Dendritic cell treated with granulocyte-macrophage colony-stimulating factor and Interleukin-4, amounts not matched to agents 40 ng/mL and 50 ng/mL, for 4 days (primary cell): ENCODE measurements at regions not wholly inside any gene's neighbourhood (a gene's known extent, or its start where the extent isn't known, plus 50 kb on each side); places are given as distances from the start of the nearest gene placed in this dataset.
A peak's percentile ranks its signal among the peaks of the same experiment; 100 is the strongest.

ENCODE experiments used
- H3K27ac Mint-ChIP-seq: one replicate; pipeline ENCODE4 v1.8.0; 2022; ENCODE audit warnings: mild to moderate bottlenecking, mixed read lengths
- H3K27me3 Mint-ChIP-seq: one replicate; pipeline ENCODE4 v1.8.0; 2022; ENCODE audit warnings: mild to moderate bottlenecking, mixed read lengths
- H3K36me3 Mint-ChIP-seq: one replicate; pipeline ENCODE4 v1.8.0; 2022; ENCODE audit warnings: low read depth, mixed read lengths
- H3K4me1 Mint-ChIP-seq: one replicate; pipeline ENCODE4 v1.8.0; 2022; ENCODE audit warnings: low read depth, mixed read lengths
- H3K4me3 Mint-ChIP-seq: one replicate; pipeline ENCODE4 v1.8.0; 2022; ENCODE audit warnings: mild to moderate bottlenecking, moderate library complexity, mixed read lengths
- H3K9me3 Mint-ChIP-seq: one replicate; pipeline ENCODE4 v1.8.0; 2022; ENCODE audit warnings: mixed read lengths
- intact Hi-C: fragments of 100-400 bp; cut with micrococcal nuclease; formaldehyde crosslinking; loops from one replicate; pipeline ENCODE4 v1.15.0; 2022

- H3K4me1 Mint-ChIP-seq, result peaks cover 48% of the 10 kb centered on the region
- peak overlapping the region; percentile 88 for H3K27ac Mint-ChIP-seq
- intact Hi-C loops, result no loop called here
- no peak overlapping the region for H3K4me3 Mint-ChIP-seq
- no peaks in the 10 kb centered on the region for H3K9me3 Mint-ChIP-seq
- peaks cover 6% of the 10 kb centered on the region for H3K27me3 Mint-ChIP-seq
- H3K36me3 Mint-ChIP-seq, result no peaks in the 10 kb centered on the region
These were observed 99.6 kb upstream of the THY1 start for GRCh38 chr11:119522609-119523008.

DNA sequence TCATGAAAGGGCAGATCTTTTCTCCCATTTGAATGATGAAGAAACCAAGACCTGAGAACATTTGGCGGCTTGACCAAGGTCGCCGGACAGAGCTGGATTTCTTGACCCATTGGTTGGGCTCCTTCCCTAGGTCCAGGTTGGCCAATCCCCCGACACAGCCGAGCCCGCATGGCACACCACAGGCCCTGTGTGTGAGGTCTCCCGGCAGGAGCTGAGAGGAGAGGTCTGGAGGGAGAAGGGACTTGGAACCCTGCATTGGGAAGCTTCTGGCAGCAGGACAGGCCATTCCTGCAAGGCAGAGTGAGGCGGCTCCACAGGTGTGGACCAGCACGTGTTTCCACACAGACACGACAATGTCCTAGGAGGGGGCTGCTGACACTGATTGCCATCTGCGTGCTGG is 98.6 kb upstream of the THY1 start:
- peaks cover 8% of the 10 kb centered on the region for H3K27me3 Mint-ChIP-seq

DNA sequence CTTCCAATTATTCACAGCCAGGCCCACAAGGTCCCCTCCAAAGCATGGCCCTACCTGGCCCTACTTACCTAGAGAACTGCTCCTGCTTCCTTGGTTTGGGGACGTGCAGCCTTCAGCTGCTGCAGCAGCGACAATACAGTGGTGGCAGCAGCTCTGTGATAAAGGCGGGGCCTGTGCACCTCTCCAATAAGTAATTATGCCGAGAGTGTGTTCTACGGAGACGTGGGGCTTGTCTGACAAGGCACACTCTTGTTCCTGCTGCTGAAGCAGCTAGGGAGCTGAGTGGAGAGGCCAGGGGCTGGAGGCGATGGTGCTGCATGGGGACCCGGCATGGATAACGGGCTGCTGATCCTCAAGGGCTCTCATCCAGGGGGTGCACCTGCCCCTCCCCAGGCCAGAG is 98.0 kb upstream of the THY1 start:
- Mint-ChIP-seq H3K4me1 (peaks cover 46% of the 10 kb centered on the region), H3K9me3 (no peaks in the 10 kb centered on the region), H3K36me3 (no peaks in the 10 kb centered on the region), H3K27ac (peak overlapping the region; percentile 61), H3K4me3 (no peak overlapping the region), H3K27me3 (peaks cover 9% of the 10 kb centered on the region)
- intact Hi-C loops, result no loop called here

More for the DNA sequence above, 98.6 kb upstream of the THY1 start:
- H3K36me3 Mint-ChIP-seq, result no peaks in the 10 kb centered on the region
- peak overlapping the region; percentile 88 for H3K27ac Mint-ChIP-seq
- no peaks in the 10 kb centered on the region for H3K9me3 Mint-ChIP-seq
- no peak overlapping the region for H3K4me3 Mint-ChIP-seq
- H3K4me1 Mint-ChIP-seq, result peaks cover 44% of the 10 kb centered on the region
- intact Hi-C loops, result no loop called here

DNA sequence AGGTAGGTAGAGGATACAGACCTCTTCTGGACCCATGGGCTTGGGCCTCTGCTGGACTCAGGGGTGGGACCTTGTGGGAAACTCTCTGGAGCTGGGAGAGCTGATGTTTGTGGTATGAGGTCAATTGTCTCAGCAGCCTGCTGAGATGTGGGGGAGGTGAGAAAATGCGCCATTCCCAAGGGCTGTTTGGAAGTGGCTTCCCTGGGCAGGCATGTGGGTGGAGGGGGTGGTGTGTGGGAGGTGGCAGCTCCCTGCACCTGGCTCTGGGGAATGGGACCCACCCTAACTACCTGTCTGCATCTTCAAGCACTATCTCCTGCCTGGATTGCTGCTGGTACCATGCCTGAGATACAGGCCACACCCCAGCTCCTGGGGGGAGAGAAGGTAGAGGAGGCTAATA is 97.4 kb upstream of the THY1 start:
- Mint-ChIP-seq H3K36me3 (no peaks in the 10 kb centered on the region), H3K4me1 (peaks cover 41% of the 10 kb centered on the region), H3K9me3 (no peaks in the 10 kb centered on the region), H3K27ac (peak overlapping the region; percentile 31), H3K27me3 (peaks cover 9% of the 10 kb centered on the region), H3K4me3 (no peak overlapping the region)
- intact Hi-C loops, result no loop called here

GRCh38 chr11:119519796-119520195 is 96.8 kb upstream of the THY1 start:
- H3K9me3 Mint-ChIP-seq, result no peaks in the 10 kb centered on the region

DNA sequence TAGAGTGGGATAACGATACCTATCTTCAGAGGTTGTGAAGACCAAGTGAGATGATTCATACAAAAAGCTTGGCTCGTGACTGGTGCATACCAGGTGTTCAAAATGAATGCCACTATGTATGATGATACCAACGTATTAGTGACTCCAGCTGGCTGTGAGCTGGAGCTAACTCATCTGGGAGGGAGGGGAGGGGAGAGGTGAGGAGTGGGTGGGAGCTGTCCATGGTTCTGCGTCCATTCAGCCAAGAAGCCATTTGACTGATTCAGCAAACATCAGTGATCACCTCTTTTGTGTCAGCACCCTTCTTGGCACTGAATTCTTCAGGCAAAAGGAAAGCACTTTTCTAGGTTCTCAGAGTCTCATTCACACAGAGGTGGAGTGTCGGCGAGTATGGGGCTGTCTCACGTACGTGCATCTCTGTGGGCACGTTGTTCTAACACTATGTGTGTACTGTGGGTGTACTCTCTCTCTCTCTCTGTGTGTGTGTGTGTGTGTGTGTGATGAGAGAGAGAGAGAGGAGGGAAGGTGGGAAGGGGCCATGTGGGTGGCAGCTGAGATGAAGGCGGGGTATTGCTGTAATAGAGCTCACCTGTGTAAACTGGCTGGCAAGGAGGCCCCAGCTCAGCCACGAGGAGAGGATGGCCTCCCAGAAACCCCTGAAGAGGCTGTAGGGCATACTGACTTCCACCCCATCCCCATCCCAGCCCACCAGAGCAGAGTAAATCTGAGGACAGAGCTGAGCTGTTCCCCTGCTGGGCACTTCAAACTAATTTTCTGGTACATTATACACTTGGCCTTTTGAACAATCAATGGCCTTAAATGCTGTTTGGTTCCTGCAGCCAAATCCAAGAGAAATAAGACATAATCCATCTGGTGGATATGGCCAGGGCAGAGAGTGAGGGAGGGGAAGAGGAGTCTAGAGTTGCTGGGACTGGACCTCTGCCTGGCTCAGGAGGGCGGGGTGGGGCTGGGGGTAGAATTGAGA is 96.1 kb upstream of the THY1 start:
- H3K4me3 Mint-ChIP-seq, result no peak overlapping the region
- H3K9me3 Mint-ChIP-seq, result no peaks in the 10 kb centered on the region
- peaks cover 27% of the 10 kb centered on the region for H3K4me1 Mint-ChIP-seq
- peaks cover 9% of the 10 kb centered on the region for H3K27me3 Mint-ChIP-seq
- H3K36me3 Mint-ChIP-seq, result no peaks in the 10 kb centered on the region
- H3K27ac Mint-ChIP-seq, result no peak overlapping the region
- intact Hi-C loops, result no loop called here

More at GRCh38 chr11:119519796-119520195, 96.8 kb upstream of the THY1 start:
- no peak overlapping the region for H3K4me3 Mint-ChIP-seq
- peaks cover 35% of the 10 kb centered on the region for H3K4me1 Mint-ChIP-seq
- peaks cover 9% of the 10 kb centered on the region for H3K27me3 Mint-ChIP-seq
- intact Hi-C loops, result no loop called here
- H3K36me3 Mint-ChIP-seq, result no peaks in the 10 kb centered on the region
- H3K27ac Mint-ChIP-seq, result peak overlapping the region; percentile 31

DNA sequence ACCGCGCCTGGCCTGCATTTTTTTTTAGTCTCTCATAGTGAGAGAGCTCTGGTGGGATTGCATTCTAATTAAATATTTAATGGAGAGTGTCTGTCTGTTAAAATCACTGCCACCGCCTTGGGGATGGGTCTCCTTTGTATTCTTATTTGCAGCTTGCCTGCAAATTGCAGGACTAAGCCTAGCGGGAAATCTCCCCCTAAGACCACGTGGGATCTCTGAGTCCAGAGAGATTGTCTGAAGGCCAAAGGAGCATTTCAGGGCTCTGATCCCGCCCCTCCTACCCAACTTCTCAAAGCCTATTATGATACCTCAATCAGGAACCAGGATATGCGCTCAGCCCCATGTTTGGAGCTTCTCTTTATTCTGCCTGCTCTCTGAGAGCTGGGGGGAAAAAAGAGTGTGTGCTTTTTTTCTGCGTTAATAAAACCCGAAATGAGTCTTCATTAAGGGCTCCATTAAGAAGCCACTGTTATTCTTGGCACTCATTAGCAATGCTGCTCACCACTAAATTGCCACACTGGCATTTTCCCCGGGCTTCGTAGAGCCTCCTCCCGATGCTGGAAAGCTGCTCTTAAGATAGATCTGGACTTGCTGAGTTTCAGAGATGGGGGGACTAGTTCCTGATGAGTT is 92.9 kb upstream of the THY1 start:
- H3K4me1 Mint-ChIP-seq, result peaks cover 29% of the 10 kb centered on the region

GRCh38 chr11:119513806-119514170 is 90.8 kb upstream of the THY1 start:
- intact Hi-C loops, result no loop called here
- H3K27me3 Mint-ChIP-seq, result peaks cover 7% of the 10 kb centered on the region
- peaks cover 50% of the 10 kb centered on the region for H3K4me1 Mint-ChIP-seq
- H3K9me3 Mint-ChIP-seq, result no peaks in the 10 kb centered on the region
- no peaks in the 10 kb centered on the region for H3K36me3 Mint-ChIP-seq
- H3K27ac Mint-ChIP-seq, result no peak overlapping the region
- no peak overlapping the region for H3K4me3 Mint-ChIP-seq

More for the DNA sequence above, 92.9 kb upstream of the THY1 start:
- intact Hi-C loops, result no loop called here
- no peaks in the 10 kb centered on the region for H3K36me3 Mint-ChIP-seq
- no peak overlapping the region for H3K27ac Mint-ChIP-seq
- no peaks in the 10 kb centered on the region for H3K9me3 Mint-ChIP-seq
- peaks cover 10% of the 10 kb centered on the region for H3K27me3 Mint-ChIP-seq
- no peak overlapping the region for H3K4me3 Mint-ChIP-seq

DNA sequence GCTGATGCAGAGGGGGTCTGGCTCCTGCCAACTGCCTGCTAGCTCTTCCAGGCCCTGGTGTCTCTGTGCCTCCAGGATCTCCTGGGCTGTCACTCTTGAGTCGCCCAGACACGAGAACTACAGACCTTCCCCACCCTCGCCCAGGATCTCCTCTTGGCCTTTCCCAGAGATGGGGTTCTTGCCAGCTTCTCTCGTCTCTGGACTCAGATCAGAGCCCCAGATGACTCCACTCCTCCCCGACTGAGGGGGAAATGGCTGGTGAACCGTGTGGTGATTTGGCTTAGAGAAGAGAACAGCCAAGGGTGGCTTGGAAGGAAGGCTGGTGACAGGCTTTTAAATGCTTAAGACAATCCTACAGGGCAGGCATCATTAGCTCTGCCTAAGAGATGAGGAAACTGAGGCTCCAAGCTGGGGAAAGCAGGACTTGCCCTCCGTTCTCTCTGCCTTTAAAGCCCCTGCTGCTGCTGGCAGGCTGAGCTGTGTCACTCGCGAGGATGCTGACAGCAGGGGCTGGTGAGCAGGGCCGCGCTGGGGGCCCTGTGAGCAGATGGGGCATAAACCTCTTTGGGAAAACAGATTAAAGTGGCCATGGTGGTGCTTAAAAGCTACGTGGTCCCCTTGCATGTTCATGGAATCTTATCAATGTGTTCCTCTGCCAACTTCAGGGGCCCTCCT is 90.3 kb upstream of the THY1 start:
- Mint-ChIP-seq H3K27ac (peak overlapping the region; percentile 82), H3K4me1 (peaks cover 53% of the 10 kb centered on the region), H3K9me3 (no peaks in the 10 kb centered on the region), H3K4me3 (no peak overlapping the region), H3K36me3 (no peaks in the 10 kb centered on the region), H3K27me3 (peaks cover 7% of the 10 kb centered on the region)
- intact Hi-C loops, result no loop called here

DNA sequence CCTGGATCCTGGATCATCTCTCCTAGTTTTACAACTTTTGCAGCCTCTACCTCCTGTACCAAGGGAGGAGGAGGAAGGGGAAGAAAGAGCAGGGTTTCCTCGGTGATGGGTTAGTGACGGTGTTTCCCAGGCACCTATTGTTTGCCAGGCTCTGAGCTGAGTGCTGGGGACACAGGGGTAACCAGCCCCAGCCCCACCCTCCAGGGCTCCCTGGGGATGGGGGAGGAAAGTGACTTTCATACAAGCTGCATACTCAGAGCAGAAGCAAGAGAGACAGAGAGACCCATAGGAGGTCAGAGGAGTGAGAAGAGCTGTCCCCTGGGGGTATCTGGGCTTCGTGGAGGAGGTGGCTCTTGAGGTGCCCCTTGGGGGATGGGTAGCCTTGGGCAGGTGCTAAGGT is 89.4 kb upstream of the THY1 start:
- Mint-ChIP-seq H3K27me3 (peaks cover 5% of the 10 kb centered on the region), H3K9me3 (no peaks in the 10 kb centered on the region), H3K4me1 (peaks cover 53% of the 10 kb centered on the region), H3K4me3 (no peak overlapping the region), H3K36me3 (no peaks in the 10 kb centered on the region), H3K27ac (peak overlapping the region; percentile 82)
- intact Hi-C loops, result no loop called here

DNA sequence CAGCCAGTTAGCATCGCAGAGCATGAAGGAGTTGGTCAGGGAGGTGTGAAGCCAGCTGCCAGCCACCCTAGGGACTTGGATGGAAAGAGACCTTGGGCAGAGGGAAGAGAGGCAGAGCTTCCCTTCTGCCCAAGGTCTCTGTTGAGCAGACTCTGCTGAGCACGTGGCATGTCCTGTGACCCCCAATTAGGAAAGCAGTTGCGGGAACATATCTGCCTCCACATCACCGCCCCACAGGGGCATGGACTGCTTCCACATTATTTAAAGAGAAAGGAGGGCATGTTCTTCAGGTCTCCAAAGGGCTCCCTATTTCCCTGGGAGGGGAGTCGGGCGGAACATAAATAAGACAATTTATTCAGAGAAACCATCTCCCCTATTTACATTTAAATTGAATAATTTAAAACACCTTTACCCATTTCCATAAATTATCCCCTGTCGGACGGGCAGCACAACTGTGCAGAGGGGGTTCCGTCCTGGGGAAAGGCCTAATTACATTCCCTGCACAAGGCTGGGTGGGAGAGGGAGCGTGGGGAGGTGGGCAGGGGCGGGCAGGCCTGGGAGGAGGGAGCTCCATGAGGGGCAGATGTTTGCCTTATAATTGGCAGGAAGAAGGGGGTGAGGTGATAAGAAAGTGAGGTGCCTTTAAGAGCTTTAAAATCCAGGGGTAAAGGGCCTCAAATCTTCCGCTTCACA is 88.8 kb upstream of the THY1 start:
- H3K27ac Mint-ChIP-seq, result peak overlapping the region; percentile 82

GRCh38 chr11:119509969-119510401 is 87.0 kb upstream of the THY1 start:
- Mint-ChIP-seq H3K9me3 (no peaks in the 10 kb centered on the region), H3K27me3 (peaks cover 2% of the 10 kb centered on the region), H3K36me3 (no peaks in the 10 kb centered on the region)

More for the DNA sequence above, 88.8 kb upstream of the THY1 start:
- intact Hi-C loops, result no loop called here
- peaks cover 52% of the 10 kb centered on the region for H3K4me1 Mint-ChIP-seq
- no peaks in the 10 kb centered on the region for H3K36me3 Mint-ChIP-seq
- no peaks in the 10 kb centered on the region for H3K9me3 Mint-ChIP-seq
- H3K4me3 Mint-ChIP-seq, result no peak overlapping the region
- H3K27me3 Mint-ChIP-seq, result peaks cover 5% of the 10 kb centered on the region

DNA sequence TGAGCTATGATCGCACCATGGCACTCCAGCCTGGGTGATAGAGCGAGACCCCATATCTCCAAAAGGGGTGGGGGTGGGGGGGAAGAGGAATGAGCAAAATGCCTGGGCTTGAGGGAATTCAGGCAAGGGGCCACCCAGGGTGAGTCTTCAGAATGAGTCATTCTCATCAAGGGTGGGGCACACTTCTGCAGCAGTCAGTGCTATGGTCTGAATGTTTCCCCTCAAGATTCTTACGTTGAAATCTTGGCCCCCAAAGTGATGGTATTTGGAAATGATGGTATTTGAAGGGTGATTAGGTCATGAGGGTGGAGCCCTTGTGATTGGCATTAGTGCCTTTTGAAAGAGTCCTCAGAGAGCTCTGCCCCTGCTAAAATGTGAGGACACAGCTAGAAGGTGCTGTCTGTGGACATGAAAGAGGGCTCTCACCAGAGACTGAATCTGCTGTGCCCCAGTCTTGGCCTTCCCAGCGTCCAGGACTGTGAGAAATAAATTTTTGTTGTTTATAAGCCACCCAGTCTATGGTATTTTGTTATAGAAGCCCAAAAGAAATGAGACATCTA is 86.4 kb upstream of the THY1 start:
- intact Hi-C loops, result no loop called here
- Mint-ChIP-seq H3K4me1 (peaks cover 64% of the 10 kb centered on the region), H3K36me3 (no peaks in the 10 kb centered on the region), H3K4me3 (no peak overlapping the region), H3K27ac (peak overlapping the region; percentile 82), H3K27me3 (peaks cover 2% of the 10 kb centered on the region), H3K9me3 (no peaks in the 10 kb centered on the region)

More at GRCh38 chr11:119509969-119510401, 87.0 kb upstream of the THY1 start:
- Mint-ChIP-seq H3K4me1 (peaks cover 58% of the 10 kb centered on the region), H3K4me3 (peak overlapping the region; percentile 41), H3K27ac (peak overlapping the region; percentile 82)
- intact Hi-C loops, result no loop called here
